C4-2B (cell line): ENCODE measurements at regions not wholly inside any gene's neighbourhood (a gene's known extent, or its start where the extent isn't known, plus 50 kb on each side); places are given as distances from the start of the nearest gene placed in this dataset.

ENCODE experiments used
- CTCF ChIP-seq: fragments of 450-650 bp; conservative IDR thresholded peaks from 2 replicates; pipeline ENCODE4 v1.5.1; 2017; ENCODE audit warnings: mild to moderate bottlenecking
- ZFX ChIP-seq: fragments of 450-650 bp; IDR thresholded peaks from 2 replicates; pipeline ENCODE4 v1.6.1; 2017

GRCh38 chr20:22353586-22353985 lies 230.8 kb downstream of the FOXA2 start:
- no peak for TF ChIP-seq CTCF
- TF ChIP-seq ZFX, result no peak
